Spleen (tissue), 11 donors: ENCODE measurements at regions not wholly inside any gene's neighbourhood (a gene's known extent, or its start where the extent isn't known, plus 50 kb on each side); places are given as distances from the start of the nearest gene placed in this dataset.
A peak's percentile ranks its signal among the peaks of the same experiment; 100 is the strongest.

Experiments
- DNase-seq: peaks from one replicate; pipeline ENCODE4 v3.0.0-alpha.2; 2020
- H3K27ac ChIP-seq, 8 donors: fragments of 200-600 bp; sonication (generic) in 7 of 8; 1 replicate in 4 of 8; 2 replicates in 4 of 8; pipeline versions ENCODE4 v1.5.0 to v1.8.0; 2016 to 2021; ENCODE audit warnings: inconsistent platforms in 4 of 8, mild to moderate bottlenecking in 4 of 8, moderate library complexity in 1 of 8
- H3K27me3 ChIP-seq, 7 donors: fragments of 200-600 bp; sonication (generic) in 6 of 7; replicated peaks in 1 of 7; 1 replicate in 4 of 7; 2 replicates in 3 of 7; pipeline versions ENCODE4 v1.5.0 to v1.8.0; 2016 to 2021; ENCODE audit warnings: inconsistent platforms in 3 of 7, mild to moderate bottlenecking in 1 of 7
- H3K36me3 ChIP-seq, 6 donors: fragments of 200-600 bp; sonication (generic) in 5 of 6; 1 replicate in 4 of 6; 2 replicates in 2 of 6; pipeline versions ENCODE4 v1.5.0 to v1.8.0; 2016 to 2021; ENCODE audit warnings: inconsistent platforms in 2 of 6
- H3K4me1 ChIP-seq, 6 donors: fragments of 200-600 bp; sonication (generic) in 5 of 6; 1 replicate in 3 of 6; 2 replicates in 3 of 6; pipeline versions ENCODE4 v1.5.0 to v1.8.0; 2016 to 2021; ENCODE audit warnings: inconsistent platforms in 3 of 6
- H3K4me3 ChIP-seq, 8 donors: fragments of 200-600 bp; sonication (generic) in 7 of 8; 1 replicate in 4 of 8; 2 replicates in 4 of 8; pipeline versions ENCODE4 v1.5.0 to v1.8.0; 2016 to 2021; ENCODE audit warnings: inconsistent platforms in 4 of 8, mild to moderate bottlenecking in 4 of 8, moderate library complexity in 2 of 8
- H3K9me3 ChIP-seq, 8 donors: fragments of 200-600 bp; sonication (generic) in 7 of 8; 1 replicate in 4 of 8; 2 replicates in 4 of 8; pipeline versions ENCODE4 v1.5.0 to v1.8.0; 2016 to 2021; ENCODE audit warnings: inconsistent platforms in 4 of 8
- CTCF ChIP-seq, 11 experiments: fragments of 200-600 bp in 7 of 11; fragments of 450-650 bp in 4 of 11; sonication (generic) in 4 of 11; IDR thresholded peaks in 8 of 11; conservative IDR thresholded peaks in 3 of 11; 1 replicate in 7 of 11; 2 replicates in 4 of 11; pipeline versions ENCODE4 v1.4.0 to v1.8.0; 2016 to 2021; ENCODE audit warnings: antibody characterized with exemption in 11 of 11, inconsistent platforms in 4 of 11, mild to moderate bottlenecking in 1 of 11
- POLR2A ChIP-seq, 3 donors: fragments of 450-650 bp; IDR thresholded peaks; one replicate each; pipeline ENCODE4 v1.5.1; 2017; ENCODE audit warnings: antibody characterized with exemption in 3 of 3, mild to moderate bottlenecking in 1 of 3
- POLR2AphosphoS5 ChIP-seq, 3 donors: sonication (generic); formaldehyde crosslinking; IDR thresholded peaks; one replicate each; pipeline ENCODE4 v1.5.1; 2017; ENCODE audit warnings: antibody characterized with exemption in 3 of 3
- WGBS, 5 donors: extraction: QIAGEN DNeasy Blood & Tissue Kit in 3 of 5; methylation state at CpG; one replicate each; pipeline versions ENCODE4 v1.1.5 to v1.1.7; 2013 to 2018; 5-methylcytosine and 5-hydroxymethylcytosine counted together
- intact Hi-C: fragments of 100-400 bp; cut with DNase I; formaldehyde crosslinking; loops from one replicate; pipeline ENCODE4 v1.15.0; 2023; ENCODE audit warnings: low total_unique reads
- donor health status: healthy with polysubstance abuse.
- donor health status: DM: no; HTN: no; CAD: no; lungs with moderate emphysema.
- donor health status: DM: no; HTN: no; CAD: no.
- donor health status: Bipolar disorder and iron deficiency.
- donor health status: healthy.
- donor health status: DM: no; HTN: no; CAD: no.
- donor health status: DM: yes; HTN: yes; CAD: no.

- H3K9me3 ChIP-seq: no peaks in the 10 kb centered on the region
- no peak overlapping the region for H3K4me3 ChIP-seq
- no peak for DNase-seq
- no peaks in the 10 kb centered on the region for H3K27me3 ChIP-seq
- 79 to 95% (median 80%) methylated on average over 3 of the region's 3 CpGs for WGBS, 5 donors
- intact Hi-C loops: no loop called here
- peaks cover 0 to 5% (median 0%) of the 10 kb centered on the region in 6 donors for H3K4me1 ChIP-seq
- no peaks in the 10 kb centered on the region for H3K36me3 ChIP-seq
- peak overlapping the region in 5 of 8 donors; percentile 26 to 62 (median 52) for H3K27ac ChIP-seq
- no peak for TF ChIP-seq CTCF (IDR thresholded peaks at IDR 0.05 in 8 of 11, conservative IDR thresholded peaks at IDR 0.05 in 3 of 11)
- TF ChIP-seq POLR2A (IDR thresholded peaks at IDR 0.05): no peak
- no peak for TF ChIP-seq POLR2AphosphoS5 (IDR thresholded peaks at IDR 0.05)
These were observed 206.6 kb upstream of the PRR16 start for GRCh38 chr5:120257358-120257971.

- H3K36me3 ChIP-seq: no peaks in the 10 kb centered on the region
- 26 to 56% (median 37%) methylated on average over 4 of the region's 4 CpGs for WGBS, 5 donors
- H3K27ac ChIP-seq: peak overlapping the region in 5 of 8 donors; percentile 26 to 62 (median 52)
- no peaks in the 10 kb centered on the region for H3K9me3 ChIP-seq
- no peaks in the 10 kb centered on the region for H3K27me3 ChIP-seq
- peaks cover 0 to 5% (median 0%) of the 10 kb centered on the region in 6 donors for H3K4me1 ChIP-seq
- no peak for DNase-seq
- intact Hi-C loops: no loop called here
- no peak overlapping the region for H3K4me3 ChIP-seq
- TF ChIP-seq CTCF (IDR thresholded peaks at IDR 0.05 in 8 of 11, conservative IDR thresholded peaks at IDR 0.05 in 3 of 11) (no peak), POLR2A (IDR thresholded peaks at IDR 0.05) (no peak), POLR2AphosphoS5 (IDR thresholded peaks at IDR 0.05) (no peak)
These were observed 206.0 kb upstream of the PRR16 start for GRCh38 chr5:120258123-120258522.

- TF ChIP-seq POLR2A (IDR thresholded peaks at IDR 0.05): no peak
- TF ChIP-seq CTCF (IDR thresholded peaks at IDR 0.05 in 8 of 11, conservative IDR thresholded peaks at IDR 0.05 in 3 of 11): no peak
- no peak for TF ChIP-seq POLR2AphosphoS5 (IDR thresholded peaks at IDR 0.05)
- Histone ChIP-seq H3K36me3 (no peaks in the 10 kb centered on the region), H3K4me3 (no peak overlapping the region), H3K4me1 (peaks cover 0 to 5% (median 0%) of the 10 kb centered on the region in 6 donors), H3K9me3 (no peaks in the 10 kb centered on the region), H3K27me3 (no peaks in the 10 kb centered on the region), H3K27ac (no peak overlapping the region)
- DNase-seq: no peak
- intact Hi-C loops: no loop called here
- WGBS, 5 donors: 90 to 97% (median 96%) methylated on average over 1 of the region's 1 CpG
These were observed 203.4 kb upstream of the PRR16 start for GRCh38 chr5:120260651-120261050.

GRCh38 chr5:120270498-120270897, 193.6 kb upstream of the PRR16 start:
- 71 to 86% (median 74%) methylated on average over 2 of the region's 2 CpGs for WGBS, 5 donors
- Histone ChIP-seq H3K27ac (no peak overlapping the region), H3K36me3 (no peaks in the 10 kb centered on the region), H3K4me3 (no peak overlapping the region), H3K4me1 (no peaks in the 10 kb centered on the region), H3K9me3 (no peaks in the 10 kb centered on the region), H3K27me3 (no peaks in the 10 kb centered on the region)
- DNase-seq: no peak
- TF ChIP-seq CTCF (IDR thresholded peaks at IDR 0.05 in 8 of 11, conservative IDR thresholded peaks at IDR 0.05 in 3 of 11) (peak in 1 of 11 experiments; percentile 5), POLR2A (IDR thresholded peaks at IDR 0.05) (no peak), POLR2AphosphoS5 (IDR thresholded peaks at IDR 0.05) (no peak)
- intact Hi-C loops: no loop called here
